ENCODE measurements at regions not wholly inside any gene's neighbourhood (a gene's known extent, or its start where the extent isn't known, plus 50 kb on each side); places are given as distances from the start of the nearest gene placed in this dataset.

GRCh38 chr13:40341096-40341471 is 325.4 kb downstream of the FOXO1 start:
- DNase-seq = no peak
- Mint-ChIP-seq H3K27ac (no peak overlapping the region), H3K9me3 (no peaks in the 10 kb centered on the region), H3K4me1 (ENCODE audit: low read depth) (peaks cover 20% of the 10 kb centered on the region), H3K27me3 (no peaks in the 10 kb centered on the region), H3K36me3 (ENCODE audit: low read depth) (no peaks in the 10 kb centered on the region), H3K4me3 (no peak overlapping the region)
- Histone ChIP-seq H3K9me3 (ENCODE audit: control insufficient read depth in 1 of 2, insufficient read depth in 1 of 2, low read length in 2 of 2) (no peaks in the 10 kb centered on the region), H3K27me3 (ENCODE audit: control insufficient read depth in 1 of 2, insufficient read depth in 2 of 2, low read length in 2 of 2) (no peaks in the 10 kb centered on the region), H3K27ac (ENCODE audit: low read depth in 1 of 2, low read length in 2 of 2) (no peak overlapping the region), H3K36me3 (ENCODE audit: insufficient read depth, low read length) (no peaks in the 10 kb centered on the region), H3K4me3 (ENCODE audit: low read length) (no peak overlapping the region), H3K4me1 (ENCODE audit: insufficient read depth, low read length) (peaks cover 7% of the 10 kb centered on the region)
- intact Hi-C loops (cut with DNase I, micrococcal nuclease) = no loop called here
- no peak for ATAC-seq (ENCODE audit: poor library complexity)
- TF ChIP-seq CTCF (IDR thresholded peaks at IDR 0.05) = no peak
- ChIA-PET CTCF (no interaction called here), POLR2A (no interaction called here)

DNA sequence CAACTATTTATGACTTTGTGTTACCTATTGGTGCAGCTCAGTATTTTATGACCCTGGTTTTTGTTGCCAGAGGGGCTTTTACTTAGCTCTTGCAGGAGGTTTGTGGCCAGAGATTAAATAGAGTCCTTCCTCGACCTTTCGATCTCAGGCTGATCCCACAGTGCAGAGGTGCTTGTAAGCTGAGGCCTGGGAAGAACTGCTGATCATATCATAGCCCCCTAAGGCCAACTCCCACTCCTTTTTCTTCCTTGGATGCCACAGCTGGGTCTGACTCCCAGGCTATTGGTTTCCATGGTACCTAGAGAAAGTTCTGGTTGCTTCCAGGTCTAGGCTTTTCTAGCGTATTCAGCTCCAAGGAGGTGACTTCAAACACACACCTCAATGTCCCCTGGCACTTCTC is 324.9 kb downstream of the FOXO1 start:
- CTCF ChIA-PET = no interaction called here
- Mint-ChIP-seq H3K36me3 (ENCODE audit: low read depth) (no peaks in the 10 kb centered on the region), H3K27me3 (no peaks in the 10 kb centered on the region), H3K9me3 (no peaks in the 10 kb centered on the region), H3K4me1 (ENCODE audit: low read depth) (peaks cover 15% of the 10 kb centered on the region), H3K4me3 (no peak overlapping the region), H3K27ac (no peak overlapping the region)
- H3K4me3 ChIP-seq (ENCODE audit: low read length) = no peak overlapping the region
- POLR2A ChIA-PET = no interaction called here
- no peaks in the 10 kb centered on the region for H3K36me3 ChIP-seq (ENCODE audit: insufficient read depth, low read length)
- no peaks in the 10 kb centered on the region for H3K9me3 ChIP-seq (ENCODE audit: control insufficient read depth in 1 of 2, insufficient read depth in 1 of 2, low read length in 2 of 2)
- intact Hi-C loops (cut with DNase I, micrococcal nuclease) = no loop called here
- TF ChIP-seq CTCF (IDR thresholded peaks at IDR 0.05) = no peak
- H3K27ac ChIP-seq (ENCODE audit: low read depth in 1 of 2, low read length in 2 of 2) = no peak overlapping the region
- H3K27me3 ChIP-seq (ENCODE audit: control insufficient read depth in 1 of 2, insufficient read depth in 2 of 2, low read length in 2 of 2) = no peaks in the 10 kb centered on the region
- ATAC-seq (ENCODE audit: poor library complexity) (no peak), DNase-seq (no peak)
- H3K4me1 ChIP-seq (ENCODE audit: insufficient read depth, low read length) = peaks cover 7% of the 10 kb centered on the region

DNA sequence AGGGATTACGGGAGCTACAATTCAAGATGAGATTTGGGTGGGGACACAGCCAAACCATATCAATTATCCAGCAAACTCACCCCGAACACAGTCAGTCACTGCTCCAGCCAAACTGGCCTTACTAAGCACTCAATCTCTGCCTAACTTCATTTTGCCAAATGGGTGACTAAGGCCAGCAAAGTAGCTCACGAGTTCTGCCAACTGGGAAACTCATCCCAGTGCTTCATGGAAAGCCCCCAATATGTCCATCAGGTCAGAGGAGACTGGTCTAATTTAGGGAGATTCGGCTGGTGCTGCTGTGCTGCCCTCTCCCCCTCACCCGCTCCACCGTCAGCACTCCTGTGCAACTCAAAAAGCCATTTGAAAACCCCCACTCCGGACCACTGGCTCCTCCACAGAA is 324.0 kb downstream of the FOXO1 start:
- Mint-ChIP-seq H3K4me1 (ENCODE audit: low read depth) (peaks cover 6% of the 10 kb centered on the region), H3K27ac (no peak overlapping the region), H3K36me3 (ENCODE audit: low read depth) (no peaks in the 10 kb centered on the region), H3K9me3 (no peaks in the 10 kb centered on the region), H3K27me3 (no peaks in the 10 kb centered on the region), H3K4me3 (no peak overlapping the region)
- Histone ChIP-seq H3K4me3 (ENCODE audit: low read length) (no peak overlapping the region), H3K27ac (ENCODE audit: low read depth in 1 of 2, low read length in 2 of 2) (no peak overlapping the region), H3K36me3 (ENCODE audit: insufficient read depth, low read length) (no peaks in the 10 kb centered on the region), H3K27me3 (ENCODE audit: control insufficient read depth in 1 of 2, insufficient read depth in 2 of 2, low read length in 2 of 2) (no peaks in the 10 kb centered on the region), H3K4me1 (ENCODE audit: insufficient read depth, low read length) (no peaks in the 10 kb centered on the region), H3K9me3 (ENCODE audit: control insufficient read depth in 1 of 2, insufficient read depth in 1 of 2, low read length in 2 of 2) (no peaks in the 10 kb centered on the region)
- CTCF ChIA-PET = interaction anchor here (0.6 kb wide), 1 partner anchor 253 kb away, joined by 3 read pairs; no protein-coding TSS in a partner anchor
- TF ChIP-seq CTCF (IDR thresholded peaks at IDR 0.05) = no peak
- intact Hi-C loops (cut with DNase I, micrococcal nuclease) = no loop called here
- no peak for ATAC-seq (ENCODE audit: poor library complexity)
- DNase-seq = no peak
- POLR2A ChIA-PET = no interaction called here
